OCI-LY3 (cell line): ENCODE measurements at regions not wholly inside any gene's neighbourhood (a gene's known extent, or its start where the extent isn't known, plus 50 kb on each side); places are given as distances from the start of the nearest gene placed in this dataset.

ENCODE experiments used
- EZH2phosphoT487 ChIP-seq: fragments of 200-600 bp; shearing (Covaris generic); IDR thresholded peaks from 2 replicates; pipeline ENCODE4 v1.6.1; 2018; ENCODE audit warnings: antibody characterized with exemption, mixed run types, low read depth
- TF ChIP-seq, protein P1 (sequence below): fragments of 200-600, 300-600 bp; sonication (generic); IDR thresholded peaks from 2 replicates; pipeline ENCODE4 v1.5.1; 2014; ENCODE audit warnings: antibody characterized with exemption, low read length, low read depth

DNA sequence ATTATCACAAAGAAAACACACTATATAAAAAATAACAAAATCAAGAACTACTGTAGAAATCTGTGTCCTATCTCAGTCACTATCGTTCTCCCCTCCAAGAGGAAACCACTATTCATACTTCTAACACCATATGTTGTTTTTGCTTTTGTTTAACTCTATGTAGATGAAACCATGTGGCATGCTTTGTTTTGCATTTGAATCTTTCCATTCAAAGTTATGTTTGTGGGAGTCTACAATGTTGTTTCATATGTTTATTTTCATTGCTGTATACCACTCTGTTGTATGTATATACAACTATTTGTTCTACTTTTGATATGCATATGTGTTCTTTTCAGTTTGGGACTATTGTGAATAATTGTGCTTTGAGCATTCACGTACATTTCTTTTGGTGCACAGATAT lies 116.1 kb downstream of the PABPC4L start:
- TF ChIP-seq, protein P1, sequence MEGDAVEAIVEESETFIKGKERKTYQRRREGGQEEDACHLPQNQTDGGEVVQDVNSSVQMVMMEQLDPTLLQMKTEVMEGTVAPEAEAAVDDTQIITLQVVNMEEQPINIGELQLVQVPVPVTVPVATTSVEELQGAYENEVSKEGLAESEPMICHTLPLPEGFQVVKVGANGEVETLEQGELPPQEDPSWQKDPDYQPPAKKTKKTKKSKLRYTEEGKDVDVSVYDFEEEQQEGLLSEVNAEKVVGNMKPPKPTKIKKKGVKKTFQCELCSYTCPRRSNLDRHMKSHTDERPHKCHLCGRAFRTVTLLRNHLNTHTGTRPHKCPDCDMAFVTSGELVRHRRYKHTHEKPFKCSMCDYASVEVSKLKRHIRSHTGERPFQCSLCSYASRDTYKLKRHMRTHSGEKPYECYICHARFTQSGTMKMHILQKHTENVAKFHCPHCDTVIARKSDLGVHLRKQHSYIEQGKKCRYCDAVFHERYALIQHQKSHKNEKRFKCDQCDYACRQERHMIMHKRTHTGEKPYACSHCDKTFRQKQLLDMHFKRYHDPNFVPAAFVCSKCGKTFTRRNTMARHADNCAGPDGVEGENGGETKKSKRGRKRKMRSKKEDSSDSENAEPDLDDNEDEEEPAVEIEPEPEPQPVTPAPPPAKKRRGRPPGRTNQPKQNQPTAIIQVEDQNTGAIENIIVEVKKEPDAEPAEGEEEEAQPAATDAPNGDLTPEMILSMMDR, result no peak
- TF ChIP-seq EZH2phosphoT487, result no peak
